H1 (cell line): ENCODE measurements at regions not wholly inside any gene's neighbourhood (a gene's known extent, or its start where the extent isn't known, plus 50 kb on each side); places are given as distances from the start of the nearest gene placed in this dataset.

Source experiments
- BCL11A ChIP-seq, 2 experiments: IDR thresholded peaks; one replicate each; pipeline ENCODE4 v1.6.1; 2011; ENCODE audit warnings: low read depth in 2 of 2, low read length in 2 of 2, mild to moderate bottlenecking in 2 of 2
- CTCF ChIP-seq, 3 experiments: IDR thresholded peaks; 1 replicate in 2 of 3; 2 replicates in 1 of 3; pipeline versions ENCODE4 v1.5.1 to v1.6.1; 2011; ENCODE audit warnings: low read length in 3 of 3, mild to moderate bottlenecking in 3 of 3, inconsistent platforms in 2 of 3, low read depth in 1 of 3, moderate library complexity in 1 of 3; ENCODE audit not compliant: insufficient read depth in 1 of 3; ENCODE audit errors: control extremely low read depth in 1 of 3
- MAX ChIP-seq: IDR thresholded peaks from 2 replicates; pipeline ENCODE4 v1.6.1; 2012; ENCODE audit warnings: inconsistent platforms
- PHF8 ChIP-seq: fragments of 200-600 bp; sonication (generic); conservative IDR thresholded peaks from 2 replicates; pipeline ENCODE4 v1.7.1; 2012; ENCODE audit warnings: low read depth, mild to moderate bottlenecking, inconsistent platforms, low read length, moderate library complexity
- RBBP5 ChIP-seq: IDR thresholded peaks from 2 replicates; pipeline ENCODE4 v1.7.1; 2012; ENCODE audit warnings: low read depth, mild to moderate bottlenecking, inconsistent platforms, low read length, moderate library complexity, borderline replicate concordance
- SRF ChIP-seq: IDR thresholded peaks from 2 replicates; pipeline ENCODE4 v1.6.1; 2011; ENCODE audit warnings: mild to moderate bottlenecking, low read depth, low read length, moderate library complexity
- SUZ12 ChIP-seq: fragments of 200-600 bp; sonication (generic); IDR thresholded peaks from 2 replicates; pipeline ENCODE4 v1.6.1; 2012; ENCODE audit warnings: mild to moderate bottlenecking, inconsistent platforms, low read length, moderate library complexity, mixed read lengths

GRCh38 chr19:28316464-28316863 lies 896.5 kb downstream of the UQCRFS1 start (continued):
- TF ChIP-seq BCL11A (IDR thresholded peaks at IDR 0.05; ENCODE audit: low read depth in 2 of 2, low read length in 2 of 2) (no peak), SUZ12 (no peak), PHF8 (no peak), MAX (no peak), CTCF (IDR thresholded peaks at IDR 0.05; ENCODE audit: control extremely low read depth in 1 of 3, insufficient read depth in 1 of 3, low read depth in 1 of 3, low read length in 3 of 3) (no peak), SRF (no peak), RBBP5 (no peak)
